Mucosa of descending colon (tissue), 3 donors: ENCODE measurements at regions not wholly inside any gene's neighbourhood (a gene's known extent, or its start where the extent isn't known, plus 50 kb on each side); places are given as distances from the start of the nearest gene placed in this dataset.

Experiments
- ATAC-seq: fragments of 200-7000 bp; cut with Tn5 transposase; one replicate; pipeline ENCODE4 v1.9.1; 2020; ENCODE audit warnings: mild to moderate bottlenecking, moderate library complexity
- DNase-seq, 3 donors: peaks; one replicate each; pipeline ENCODE4 v3.0.0-alpha.2; 2020
- H3K36me3 ChIP-seq: fragments of 200-600 bp; one replicate; pipeline ENCODE4 v1.8.0; 2021; ENCODE audit warnings: low read depth, mild to moderate bottlenecking
- H3K4me1 ChIP-seq: fragments of 200-600 bp; one replicate; pipeline ENCODE4 v1.8.0; 2021; ENCODE audit warnings: low read depth, mild to moderate bottlenecking
- H3K4me3 ChIP-seq: fragments of 200-600 bp; one replicate; pipeline ENCODE4 v1.8.0; 2021; ENCODE audit warnings: mild to moderate bottlenecking
- H3K9me3 ChIP-seq: fragments of 200-600 bp; one replicate; pipeline ENCODE4 v1.8.0; 2021; ENCODE audit warnings: mild to moderate bottlenecking
- CTCF ChIP-seq: fragments of 200-600 bp; IDR thresholded peaks from one replicate; pipeline ENCODE4 v1.8.0; 2022; ENCODE audit warnings: antibody characterized with exemption, mild to moderate bottlenecking
- intact Hi-C, 2 donors: fragments of 100-400 bp; cut with DNase I in 1 of 2; cut with micrococcal nuclease in 1 of 2; formaldehyde crosslinking; loops; one replicate each; pipeline versions ENCODE4 v1.11.0 to v1.11.1; 2022; cut with DNase I, micrococcal nuclease
- donor health status: DM: no; HTN: no; CAD: no; lungs with moderate emphysema.
- donor health status: DM: no; HTN: no; CAD: no.
- donor health status: DM: no; HTN: yes; CAD: no.

GRCh38 chr19:5211217-5211822 lies 129.3 kb downstream of the PTPRS start:
- H3K4me3 ChIP-seq, result no peak overlapping the region
- H3K4me1 ChIP-seq, result no peaks in the 10 kb centered on the region
- no peaks in the 10 kb centered on the region for H3K9me3 ChIP-seq
- ATAC-seq, result no peak
- no peaks in the 10 kb centered on the region for H3K36me3 ChIP-seq
- no peak for DNase-seq
- TF ChIP-seq CTCF, result no peak
- intact Hi-C loops, result no loop called here

GRCh38 chr19:5210556-5210955 lies 130.1 kb downstream of the PTPRS start:
- Histone ChIP-seq H3K4me3 (no peak overlapping the region), H3K36me3 (no peaks in the 10 kb centered on the region), H3K4me1 (no peaks in the 10 kb centered on the region), H3K9me3 (no peaks in the 10 kb centered on the region)
- intact Hi-C loops, result no loop called here
- ATAC-seq (no peak), DNase-seq (no peak)
- no peak for TF ChIP-seq CTCF

- DNase-seq, result no peak
- ATAC-seq, result no peak
- Histone ChIP-seq H3K4me3 (no peak overlapping the region), H3K4me1 (no peaks in the 10 kb centered on the region), H3K36me3 (no peaks in the 10 kb centered on the region), H3K9me3 (peaks cover 4% of the 10 kb centered on the region)
- intact Hi-C loops, result no loop called here
- no peak for TF ChIP-seq CTCF
Observed at GRCh38 chr19:5207806-5208205, 132.8 kb downstream of the PTPRS start.

GRCh38 chr19:5206751-5207075 lies 133.9 kb downstream of the PTPRS start:
- no peak for TF ChIP-seq CTCF
- intact Hi-C loops, result no loop called here
- DNase-seq, result no peak
- Histone ChIP-seq H3K9me3 (peaks cover 7% of the 10 kb centered on the region), H3K36me3 (no peaks in the 10 kb centered on the region), H3K4me3 (no peak overlapping the region), H3K4me1 (no peaks in the 10 kb centered on the region)
- no peak for ATAC-seq

- TF ChIP-seq CTCF, result no peak
- H3K4me1 ChIP-seq, result no peaks in the 10 kb centered on the region
- DNase-seq (no peak), ATAC-seq (no peak)
- no peak overlapping the region for H3K4me3 ChIP-seq
- no peaks in the 10 kb centered on the region for H3K36me3 ChIP-seq
- intact Hi-C loops, result no loop called here
- peaks cover 13% of the 10 kb centered on the region for H3K9me3 ChIP-seq
Observed at GRCh38 chr19:5205937-5206750, 134.5 kb downstream of the PTPRS start.
